HG02973 (cell line): ENCODE measurements at regions not wholly inside any gene's neighbourhood (a gene's known extent, or its start where the extent isn't known, plus 50 kb on each side); places are given as distances from the start of the nearest gene placed in this dataset.

Experiments
- ATAC-seq: cut with Tn5 transposase; IDR thresholded peaks from one replicate; pipeline ENCODE4 v1.9.1; 2021; ENCODE audit warnings: moderate library complexity; ENCODE audit not compliant: unreplicated experiment

- no peak for ATAC-seq
Observed at GRCh38 chr14:83470466-83470865, 1936.8 kb upstream of the SEL1L start.

GRCh38 chr14:83470959-83471695 lies 1937.5 kb upstream of the SEL1L start:
- ATAC-seq = no peak

GRCh38 chr14:83473416-83474235 lies 1940.0 kb upstream of the SEL1L start:
- no peak for ATAC-seq

GRCh38 chr14:83478741-83479140 lies 1945.1 kb upstream of the SEL1L start:
- ATAC-seq = no peak

- ATAC-seq = no peak
Observed at GRCh38 chr14:83483063-83483462, 1949.4 kb upstream of the SEL1L start.

- no peak for ATAC-seq
Observed at GRCh38 chr14:83485591-83485990, 1951.9 kb upstream of the SEL1L start.

- no peak for ATAC-seq
Observed at GRCh38 chr14:83491091-83491490, 1957.4 kb upstream of the SEL1L start.

GRCh38 chr14:83520837-83521236 lies 1987.2 kb upstream of the SEL1L start:
- ATAC-seq = no peak

GRCh38 chr14:83529531-83529930 lies 1995.9 kb upstream of the SEL1L start:
- ATAC-seq = no peak

- no peak for ATAC-seq
Observed at GRCh38 chr14:83533734-83534133, 1996.2 kb upstream of the FLRT2 start.

- no peak for ATAC-seq
Observed at GRCh38 chr14:83534995-83535394, 1994.9 kb upstream of the FLRT2 start.

- ATAC-seq = no peak
Observed at GRCh38 chr14:83535444-83535843, 1994.5 kb upstream of the FLRT2 start.

GRCh38 chr14:83541147-83541546 lies 1988.8 kb upstream of the FLRT2 start:
- ATAC-seq = no peak

GRCh38 chr14:83548061-83548839 lies 1981.7 kb upstream of the FLRT2 start:
- no peak for ATAC-seq

GRCh38 chr14:83556065-83556464 lies 1973.9 kb upstream of the FLRT2 start:
- no peak for ATAC-seq

- ATAC-seq = no peak
Observed at GRCh38 chr14:83556746-83557453, 1973.0 kb upstream of the FLRT2 start.

GRCh38 chr14:83558946-83559345 lies 1971.0 kb upstream of the FLRT2 start:
- ATAC-seq = no peak

GRCh38 chr14:83559721-83560120 lies 1970.2 kb upstream of the FLRT2 start:
- ATAC-seq = no peak

GRCh38 chr14:83561261-83561660 lies 1968.7 kb upstream of the FLRT2 start:
- no peak for ATAC-seq

GRCh38 chr14:83566567-83566966 lies 1963.4 kb upstream of the FLRT2 start:
- ATAC-seq = no peak

- no peak for ATAC-seq
Observed at GRCh38 chr14:83568141-83568540, 1961.8 kb upstream of the FLRT2 start.
